Gastroesophageal sphincter (tissue), 3 donors: ENCODE measurements at regions not wholly inside any gene's neighbourhood (a gene's known extent, or its start where the extent isn't known, plus 50 kb on each side); places are given as distances from the start of the nearest gene placed in this dataset.
"Not testable (repeated sequence)": the region's sequence is repeated elsewhere in the genome, so short reads cannot be mapped to it uniquely, and the experiment has no call there.

Experiments used
- CTCF ChIP-seq, 4 experiments: fragments of 200-600 bp in 2 of 4; fragments of 450-650 bp in 2 of 4; sonication (generic) in 1 of 4; IDR thresholded peaks; one replicate each; pipeline ENCODE4 v1.5.1; 2017 to 2019; ENCODE audit warnings: antibody characterized with exemption in 4 of 4, mild to moderate bottlenecking in 2 of 4, moderate library complexity in 2 of 4
- POLR2A ChIP-seq, 2 donors: fragments of 450-650 bp; IDR thresholded peaks; one replicate each; pipeline ENCODE4 v1.6.1; 2017; ENCODE audit warnings: antibody characterized with exemption in 2 of 2, mild to moderate bottlenecking in 2 of 2, moderate library complexity in 1 of 2
- POLR2AphosphoS5 ChIP-seq: sonication (generic); formaldehyde crosslinking; IDR thresholded peaks from one replicate; pipeline ENCODE4 v1.6.1; 2017; ENCODE audit warnings: antibody characterized with exemption

DNA sequence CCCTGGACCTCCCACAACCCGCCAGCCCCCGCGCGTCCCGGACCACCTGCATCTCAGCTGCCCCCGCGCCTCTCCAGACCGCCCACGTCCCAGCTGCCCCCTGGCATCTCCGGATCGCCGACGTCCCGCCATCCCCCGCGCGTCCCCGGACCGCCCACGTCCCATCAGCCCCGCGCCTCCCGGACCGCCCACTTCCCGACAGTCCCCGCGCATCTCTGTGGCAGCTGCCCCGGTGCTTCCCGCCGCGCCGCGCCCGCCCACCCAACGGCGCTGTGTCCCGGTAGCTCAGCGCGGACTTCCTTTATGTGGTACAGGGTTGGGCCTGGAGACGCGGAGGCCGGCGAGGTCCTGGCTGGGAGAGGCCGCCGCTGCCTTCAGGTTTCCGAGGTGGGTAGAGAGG, 874.9 kb downstream of the TMEM121 start:
- not testable (repeated sequence) for TF ChIP-seq CTCF (IDR thresholded peaks at IDR 0.05); POLR2AphosphoS5; POLR2A (IDR thresholded peaks at IDR 0.05)
